ENCODE measurements at regions not wholly inside any gene's neighbourhood (a gene's known extent, or its start where the extent isn't known, plus 50 kb on each side); places are given as distances from the start of the nearest gene placed in this dataset.

- no peaks in the 10 kb centered on the region for H3F3A ChIP-seq (ENCODE audit: control insufficient read depth, insufficient read depth)
- H3K4me3 ChIP-seq (ENCODE audit: low read length), result no peak overlapping the region
- no peaks in the 10 kb centered on the region for H3K36me3 ChIP-seq (ENCODE audit: control insufficient read depth, low read length)
- H3K9me3 ChIP-seq (ENCODE audit: control insufficient read depth, insufficient read depth, low read length), result no peaks in the 10 kb centered on the region
- no peaks in the 10 kb centered on the region for H3K9me2 ChIP-seq (replicated peaks; ENCODE audit: control insufficient read depth, low read length)
- H4K20me1 ChIP-seq (ENCODE audit: control insufficient read depth, insufficient read depth, low read depth, low read length), result no peaks in the 10 kb centered on the region
- H3K27ac ChIP-seq (ENCODE audit: low read depth, low read length), result no peak overlapping the region
- H3K4me2 ChIP-seq (ENCODE audit: low read length), result no peak overlapping the region
- TF ChIP-seq EZH2phosphoT487 (IDR thresholded peaks at IDR 0.05; ENCODE audit: borderline replicate concordance, low read length) (no peak), CTCF (IDR thresholded peaks at IDR 0.05; ENCODE audit: low read depth, low read length, poor library complexity, severe bottlenecking) (no peak)
- H3K4me1 ChIP-seq (ENCODE audit: control insufficient read depth, low read length), result no peaks in the 10 kb centered on the region
- H3K27me3 ChIP-seq (ENCODE audit: control insufficient read depth, low read length), result no peaks in the 10 kb centered on the region
- no peaks in the 10 kb centered on the region for H3K79me2 ChIP-seq (ENCODE audit: control insufficient read depth, low read length)
Observed at GRCh38 chr10:10803278-10803677, 214.4 kb upstream of the CELF2 start.

GRCh38 chr10:10804061-10804460 lies 213.6 kb upstream of the CELF2 start:
- no peaks in the 10 kb centered on the region for H3F3A ChIP-seq (ENCODE audit: control insufficient read depth, insufficient read depth)
- H3K27ac ChIP-seq (ENCODE audit: low read depth, low read length), result no peak overlapping the region
- no peaks in the 10 kb centered on the region for H3K36me3 ChIP-seq (ENCODE audit: control insufficient read depth, low read length)
- H4K20me1 ChIP-seq (ENCODE audit: control insufficient read depth, insufficient read depth, low read depth, low read length), result no peaks in the 10 kb centered on the region
- H3K4me3 ChIP-seq (ENCODE audit: low read length), result no peak overlapping the region
- no peaks in the 10 kb centered on the region for H3K9me2 ChIP-seq (replicated peaks; ENCODE audit: control insufficient read depth, low read length)
- H3K27me3 ChIP-seq (ENCODE audit: control insufficient read depth, low read length), result no peaks in the 10 kb centered on the region
- TF ChIP-seq EZH2phosphoT487 (IDR thresholded peaks at IDR 0.05; ENCODE audit: borderline replicate concordance, low read length), result no peak
- no peak for TF ChIP-seq CTCF (IDR thresholded peaks at IDR 0.05; ENCODE audit: low read depth, low read length, poor library complexity, severe bottlenecking)
- H3K9me3 ChIP-seq (ENCODE audit: control insufficient read depth, insufficient read depth, low read length), result no peaks in the 10 kb centered on the region
- no peaks in the 10 kb centered on the region for H3K4me1 ChIP-seq (ENCODE audit: control insufficient read depth, low read length)
- no peak overlapping the region for H3K4me2 ChIP-seq (ENCODE audit: low read length)
- no peaks in the 10 kb centered on the region for H3K79me2 ChIP-seq (ENCODE audit: control insufficient read depth, low read length)

GRCh38 chr10:10804998-10805740 lies 212.5 kb upstream of the CELF2 start:
- no peaks in the 10 kb centered on the region for H4K20me1 ChIP-seq (ENCODE audit: control insufficient read depth, insufficient read depth, low read depth, low read length)
- H3K9me2 ChIP-seq (replicated peaks; ENCODE audit: control insufficient read depth, low read length), result no peaks in the 10 kb centered on the region
- TF ChIP-seq EZH2phosphoT487 (IDR thresholded peaks at IDR 0.05; ENCODE audit: borderline replicate concordance, low read length) (no peak), CTCF (IDR thresholded peaks at IDR 0.05; ENCODE audit: low read depth, low read length, poor library complexity, severe bottlenecking) (no peak)
- no peak overlapping the region for H3K4me2 ChIP-seq (ENCODE audit: low read length)
- no peaks in the 10 kb centered on the region for H3K4me1 ChIP-seq (ENCODE audit: control insufficient read depth, low read length)
- no peaks in the 10 kb centered on the region for H3K79me2 ChIP-seq (ENCODE audit: control insufficient read depth, low read length)
- H3K27ac ChIP-seq (ENCODE audit: low read depth, low read length), result no peak overlapping the region
- H3F3A ChIP-seq (ENCODE audit: control insufficient read depth, insufficient read depth), result no peaks in the 10 kb centered on the region
- H3K27me3 ChIP-seq (ENCODE audit: control insufficient read depth, low read length), result no peaks in the 10 kb centered on the region
- H3K36me3 ChIP-seq (ENCODE audit: control insufficient read depth, low read length), result no peaks in the 10 kb centered on the region
- H3K9me3 ChIP-seq (ENCODE audit: control insufficient read depth, insufficient read depth, low read length), result no peaks in the 10 kb centered on the region
- no peak overlapping the region for H3K4me3 ChIP-seq (ENCODE audit: low read length)

Measured in DOHH2 (cell line).